ENCODE measurements at regions not wholly inside any gene's neighbourhood (a gene's known extent, or its start where the extent isn't known, plus 50 kb on each side); places are given as distances from the start of the nearest gene placed in this dataset.

DNA sequence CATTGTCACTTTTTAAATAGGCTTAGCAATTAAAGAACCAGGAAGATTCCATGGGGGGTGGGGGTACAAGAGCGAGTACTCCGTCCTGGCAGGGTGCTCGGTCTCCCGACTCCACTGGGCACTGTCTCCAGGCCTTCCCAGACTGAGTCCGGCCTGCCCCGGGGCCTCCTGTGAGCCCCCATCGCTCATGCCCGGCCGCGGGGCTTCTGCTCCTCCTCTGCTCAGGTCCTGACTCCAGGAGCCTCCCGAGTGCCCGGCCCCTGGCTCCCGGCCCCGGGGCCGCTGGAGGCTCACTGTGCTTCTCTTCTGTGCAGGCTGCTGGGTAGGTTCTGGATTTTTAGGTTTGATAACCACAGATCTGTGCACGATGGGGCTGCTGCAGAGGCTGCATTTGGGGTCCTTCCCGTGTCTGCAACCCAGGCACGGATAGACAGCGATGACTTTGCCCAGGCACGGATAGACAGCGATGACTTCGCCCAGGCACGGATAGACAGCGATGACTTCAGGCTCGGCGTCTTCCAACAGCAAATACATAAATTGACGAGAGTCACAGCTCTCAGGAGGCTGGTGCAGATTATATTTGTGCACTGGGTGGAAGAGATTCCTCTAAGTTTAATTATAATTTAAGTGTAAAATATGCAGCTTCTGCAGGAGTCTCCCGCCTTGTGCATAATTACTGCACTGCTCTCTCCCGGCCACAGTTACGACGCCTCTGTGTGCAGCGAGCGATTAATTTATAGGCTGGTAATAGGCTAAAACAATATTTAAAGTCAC, 74.8 kb upstream of the RXRA start:
- H3K27ac Mint-ChIP-seq, result no peak overlapping the region
- TF ChIP-seq, protein P1, sequence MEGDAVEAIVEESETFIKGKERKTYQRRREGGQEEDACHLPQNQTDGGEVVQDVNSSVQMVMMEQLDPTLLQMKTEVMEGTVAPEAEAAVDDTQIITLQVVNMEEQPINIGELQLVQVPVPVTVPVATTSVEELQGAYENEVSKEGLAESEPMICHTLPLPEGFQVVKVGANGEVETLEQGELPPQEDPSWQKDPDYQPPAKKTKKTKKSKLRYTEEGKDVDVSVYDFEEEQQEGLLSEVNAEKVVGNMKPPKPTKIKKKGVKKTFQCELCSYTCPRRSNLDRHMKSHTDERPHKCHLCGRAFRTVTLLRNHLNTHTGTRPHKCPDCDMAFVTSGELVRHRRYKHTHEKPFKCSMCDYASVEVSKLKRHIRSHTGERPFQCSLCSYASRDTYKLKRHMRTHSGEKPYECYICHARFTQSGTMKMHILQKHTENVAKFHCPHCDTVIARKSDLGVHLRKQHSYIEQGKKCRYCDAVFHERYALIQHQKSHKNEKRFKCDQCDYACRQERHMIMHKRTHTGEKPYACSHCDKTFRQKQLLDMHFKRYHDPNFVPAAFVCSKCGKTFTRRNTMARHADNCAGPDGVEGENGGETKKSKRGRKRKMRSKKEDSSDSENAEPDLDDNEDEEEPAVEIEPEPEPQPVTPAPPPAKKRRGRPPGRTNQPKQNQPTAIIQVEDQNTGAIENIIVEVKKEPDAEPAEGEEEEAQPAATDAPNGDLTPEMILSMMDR (IDR thresholded peaks at IDR 0.05; ENCODE audit: unreplicated experiment), result no peak
- peaks cover 20% of the 10 kb centered on the region for H3K27me3 Mint-ChIP-seq (ENCODE audit: low read depth)
- no peaks in the 10 kb centered on the region for H3K4me1 Mint-ChIP-seq
- H3K4me3 Mint-ChIP-seq, result no peak overlapping the region
- H3K36me3 Mint-ChIP-seq, result peaks cover 4% of the 10 kb centered on the region
- no peak for DNase-seq (ENCODE audit: low spot score in 2 of 2, unreplicated experiment in 2 of 2)
- H3K9me3 Mint-ChIP-seq, result peaks cover 14% of the 10 kb centered on the region

DNA sequence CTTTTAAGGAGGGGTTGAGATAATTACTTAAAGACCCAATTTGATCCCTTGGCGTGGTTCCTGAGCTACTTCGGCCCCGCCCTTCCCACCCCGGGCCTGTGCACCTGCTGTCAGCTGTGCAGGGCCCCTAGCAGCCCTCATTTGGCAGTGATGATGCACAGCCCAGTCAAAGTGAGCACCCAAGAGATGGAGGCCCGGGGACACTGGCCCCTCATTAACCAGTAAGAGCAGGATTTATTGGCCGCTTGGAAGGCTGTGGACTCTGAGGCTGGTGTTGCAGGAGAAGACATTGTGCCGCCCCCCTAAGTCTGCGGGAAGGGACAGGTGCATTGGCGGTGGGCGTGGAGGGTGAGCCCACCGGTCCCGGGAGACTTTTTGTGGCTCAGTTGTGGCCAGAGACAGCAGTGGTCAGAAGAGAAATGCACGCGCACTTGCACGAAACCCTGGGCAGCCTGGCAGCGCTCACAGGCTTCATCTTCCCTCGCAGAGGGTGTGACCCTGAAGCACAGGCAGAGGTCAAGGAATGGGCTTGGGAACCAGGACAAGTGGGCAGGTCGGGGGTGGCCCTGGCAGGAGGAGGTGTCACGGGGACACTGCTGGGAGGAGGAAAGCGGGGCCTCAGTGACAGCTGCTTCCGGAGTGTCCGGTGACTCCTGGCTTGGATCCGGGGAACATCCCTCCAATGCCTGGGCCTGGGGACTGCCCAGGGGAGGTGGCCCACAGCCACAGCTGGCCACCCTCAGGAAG, 74.0 kb upstream of the RXRA start:
- TF ChIP-seq, protein P1 (IDR thresholded peaks at IDR 0.05; ENCODE audit: unreplicated experiment), result no peak
- H3K27me3 Mint-ChIP-seq (ENCODE audit: low read depth), result peaks cover 22% of the 10 kb centered on the region
- no peak for DNase-seq (ENCODE audit: low spot score in 2 of 2, unreplicated experiment in 2 of 2)
- peaks cover 4% of the 10 kb centered on the region for H3K36me3 Mint-ChIP-seq
- no peaks in the 10 kb centered on the region for H3K4me1 Mint-ChIP-seq
- H3K27ac Mint-ChIP-seq, result no peak overlapping the region
- H3K4me3 Mint-ChIP-seq, result no peak overlapping the region
- H3K9me3 Mint-ChIP-seq, result peaks cover 14% of the 10 kb centered on the region

DNA sequence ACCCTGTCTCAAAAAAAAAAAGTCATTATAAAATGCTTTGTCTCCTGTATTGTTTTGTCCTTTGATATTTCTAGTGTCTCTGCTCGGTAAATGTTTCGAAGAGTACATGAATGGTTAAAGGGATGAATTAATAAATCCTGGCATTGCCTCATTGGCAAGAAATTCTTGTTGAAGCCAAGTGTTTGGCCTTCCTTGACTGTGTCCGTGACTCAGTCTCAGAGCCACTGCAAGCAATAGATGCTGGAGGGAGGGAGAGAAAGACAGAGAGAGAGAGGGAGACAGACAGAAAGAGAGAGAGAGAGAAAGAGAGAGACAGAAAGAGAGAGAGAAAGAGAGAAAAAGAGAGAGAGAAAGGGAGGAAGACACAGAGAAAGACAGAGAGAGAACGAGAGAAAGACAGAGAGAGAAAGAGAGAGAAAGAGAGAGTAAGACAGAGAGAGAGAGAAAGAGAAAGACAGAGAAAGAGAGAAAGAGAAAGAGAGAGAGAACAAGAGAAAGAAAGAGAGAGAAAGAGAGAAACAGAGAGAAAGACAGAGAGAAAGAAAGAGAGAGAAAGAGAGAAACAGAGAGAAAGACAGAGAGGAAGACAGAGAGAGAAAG, 72.5 kb upstream of the RXRA start:
- TF ChIP-seq, protein P1 (IDR thresholded peaks at IDR 0.05; ENCODE audit: unreplicated experiment), result no peak
- H3K36me3 Mint-ChIP-seq, result no peaks in the 10 kb centered on the region
- H3K4me3 Mint-ChIP-seq, result no peak overlapping the region
- H3K4me1 Mint-ChIP-seq, result no peaks in the 10 kb centered on the region
- peaks cover 24% of the 10 kb centered on the region for H3K27me3 Mint-ChIP-seq (ENCODE audit: low read depth)
- peaks cover 4% of the 10 kb centered on the region for H3K9me3 Mint-ChIP-seq
- DNase-seq (ENCODE audit: low spot score in 2 of 2, unreplicated experiment in 2 of 2), result no peak
- no peak overlapping the region for H3K27ac Mint-ChIP-seq

DNA sequence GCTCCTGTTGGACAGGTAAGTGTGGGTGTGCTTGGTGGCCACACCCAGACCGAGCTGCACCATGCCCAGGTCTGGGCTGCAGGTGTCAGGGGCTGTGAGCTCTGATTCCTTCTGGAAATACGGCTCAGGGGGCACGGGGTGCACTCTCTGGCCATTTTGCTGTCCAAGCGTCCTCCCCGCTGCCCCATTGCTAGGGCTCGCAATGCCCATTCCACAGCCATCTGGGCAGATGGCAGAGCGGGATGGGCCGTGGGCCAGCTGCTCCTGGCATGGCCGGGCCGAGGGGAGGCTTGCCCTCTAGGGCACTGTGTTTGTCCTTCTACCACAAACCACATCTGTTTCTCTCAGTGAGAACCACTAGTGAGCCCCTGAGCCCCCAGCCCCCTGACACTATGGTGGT, 67.9 kb upstream of the RXRA start:
- Mint-ChIP-seq H3K9me3 (no peaks in the 10 kb centered on the region), H3K36me3 (no peaks in the 10 kb centered on the region), H3K4me3 (no peak overlapping the region), H3K27me3 (ENCODE audit: low read depth) (peaks cover 30% of the 10 kb centered on the region), H3K27ac (no peak overlapping the region), H3K4me1 (no peaks in the 10 kb centered on the region)
- TF ChIP-seq, protein P1 (IDR thresholded peaks at IDR 0.05; ENCODE audit: unreplicated experiment), result no peak
- no peak for DNase-seq (ENCODE audit: low spot score in 2 of 2, unreplicated experiment in 2 of 2)

DNA sequence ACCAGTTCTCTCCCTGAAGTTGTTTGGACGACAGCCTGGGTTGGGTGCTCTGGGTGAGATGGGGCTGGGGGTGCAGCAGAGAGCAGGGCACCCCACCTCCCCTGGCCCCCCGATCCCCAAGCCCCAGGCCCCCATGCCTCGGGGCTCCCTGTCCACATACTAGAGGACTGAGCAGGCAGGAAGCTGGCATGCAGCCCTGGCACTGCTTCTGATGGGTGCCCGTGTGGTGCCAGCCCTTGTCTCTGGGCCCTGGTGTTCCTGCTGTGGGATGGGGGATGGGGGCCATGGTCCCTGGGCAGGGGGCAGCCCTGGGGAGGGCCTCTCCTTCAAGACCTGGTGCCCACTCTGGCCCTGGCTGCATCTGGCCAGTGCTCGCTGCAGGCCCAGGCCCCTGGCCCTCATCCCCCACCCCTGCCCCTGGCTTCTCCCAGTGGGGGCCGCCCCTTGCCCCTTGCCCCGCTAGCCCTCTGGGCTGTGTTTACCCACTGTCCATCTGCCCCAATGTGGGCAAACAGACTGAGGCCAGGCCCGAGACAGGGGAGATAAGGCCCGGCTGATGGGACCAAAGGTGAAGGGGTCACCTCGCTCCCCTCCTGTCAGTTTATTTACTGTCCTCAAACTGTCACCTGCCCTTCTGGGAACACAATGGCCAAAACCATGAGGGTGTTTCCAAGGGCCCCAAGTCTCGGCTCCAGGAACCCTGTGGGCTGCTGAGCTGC, 67.3 kb upstream of the RXRA start:
- TF ChIP-seq, protein P1 (IDR thresholded peaks at IDR 0.05; ENCODE audit: unreplicated experiment), result no peak
- Mint-ChIP-seq H3K27ac (no peak overlapping the region), H3K4me1 (peaks cover 3% of the 10 kb centered on the region), H3K4me3 (no peak overlapping the region), H3K36me3 (no peaks in the 10 kb centered on the region), H3K9me3 (no peaks in the 10 kb centered on the region), H3K27me3 (ENCODE audit: low read depth) (peaks cover 28% of the 10 kb centered on the region)
- no peak for DNase-seq (ENCODE audit: low spot score in 2 of 2, unreplicated experiment in 2 of 2)

Data from mesothelial cell of epicardium (in vitro differentiated cells).